ENCODE measurements at regions not wholly inside any gene's neighbourhood (a gene's known extent, or its start where the extent isn't known, plus 50 kb on each side); places are given as distances from the start of the nearest gene placed in this dataset.

DNA sequence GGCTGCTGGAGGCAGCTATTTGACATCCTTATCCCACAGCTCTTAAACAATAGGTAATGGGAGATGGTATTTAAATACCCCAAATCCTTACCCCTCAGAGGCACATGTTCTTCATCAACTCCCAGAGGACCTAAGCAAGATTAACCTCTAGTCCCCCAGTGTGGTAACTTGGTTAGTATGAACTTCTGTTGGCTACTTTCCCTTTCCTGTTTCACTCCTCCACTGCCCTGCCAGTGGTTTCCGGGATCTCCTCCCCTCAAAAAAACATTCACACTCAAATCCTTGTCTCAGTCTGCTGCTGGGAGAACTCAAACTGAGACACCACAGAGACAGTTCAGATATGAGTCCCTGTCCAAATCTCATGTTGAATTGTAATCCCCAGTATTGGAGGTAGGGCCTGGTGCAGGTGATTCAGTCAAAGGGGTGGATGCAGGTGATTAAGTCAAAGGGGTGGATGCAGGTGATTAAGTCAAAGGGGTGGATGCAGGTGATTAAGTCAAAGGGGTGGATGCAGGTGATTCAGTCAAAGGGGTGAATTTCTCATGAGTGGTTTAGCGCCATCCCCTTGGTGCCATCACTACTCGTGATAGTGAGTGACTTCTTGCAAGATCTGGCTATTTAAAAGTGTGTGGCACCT, 335.0 kb upstream of the CTNNB1 start:
- no peak for DNase-seq (ENCODE audit: low read depth)
- no peak overlapping the region for H3K4me3 ChIP-seq (ENCODE audit: low read depth, low read length)
- TF ChIP-seq, protein P1, sequence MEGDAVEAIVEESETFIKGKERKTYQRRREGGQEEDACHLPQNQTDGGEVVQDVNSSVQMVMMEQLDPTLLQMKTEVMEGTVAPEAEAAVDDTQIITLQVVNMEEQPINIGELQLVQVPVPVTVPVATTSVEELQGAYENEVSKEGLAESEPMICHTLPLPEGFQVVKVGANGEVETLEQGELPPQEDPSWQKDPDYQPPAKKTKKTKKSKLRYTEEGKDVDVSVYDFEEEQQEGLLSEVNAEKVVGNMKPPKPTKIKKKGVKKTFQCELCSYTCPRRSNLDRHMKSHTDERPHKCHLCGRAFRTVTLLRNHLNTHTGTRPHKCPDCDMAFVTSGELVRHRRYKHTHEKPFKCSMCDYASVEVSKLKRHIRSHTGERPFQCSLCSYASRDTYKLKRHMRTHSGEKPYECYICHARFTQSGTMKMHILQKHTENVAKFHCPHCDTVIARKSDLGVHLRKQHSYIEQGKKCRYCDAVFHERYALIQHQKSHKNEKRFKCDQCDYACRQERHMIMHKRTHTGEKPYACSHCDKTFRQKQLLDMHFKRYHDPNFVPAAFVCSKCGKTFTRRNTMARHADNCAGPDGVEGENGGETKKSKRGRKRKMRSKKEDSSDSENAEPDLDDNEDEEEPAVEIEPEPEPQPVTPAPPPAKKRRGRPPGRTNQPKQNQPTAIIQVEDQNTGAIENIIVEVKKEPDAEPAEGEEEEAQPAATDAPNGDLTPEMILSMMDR (IDR thresholded peaks at IDR 0.05; ENCODE audit: low read depth, low read length, missing control alignments): no peak

DNA sequence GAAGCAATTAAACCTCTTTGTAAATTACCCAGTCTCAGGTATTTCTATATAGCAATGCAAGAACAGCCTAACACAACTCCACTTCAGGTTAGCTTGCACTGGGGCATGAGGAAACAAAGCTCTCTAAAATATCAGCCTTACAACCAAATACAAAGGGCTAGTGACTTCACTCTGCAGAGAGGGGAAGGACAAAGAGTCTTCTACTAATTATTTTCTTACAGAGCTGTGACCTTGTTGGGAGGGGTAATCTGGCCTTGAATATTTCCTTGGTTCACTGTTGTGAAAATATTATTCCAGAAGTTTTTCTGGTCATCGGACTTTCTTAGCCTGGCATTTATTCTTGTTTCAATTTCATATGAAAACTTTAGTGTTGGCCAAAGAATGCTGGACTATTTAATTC, 334.4 kb upstream of the CTNNB1 start:
- no peak for DNase-seq (ENCODE audit: low read depth)
- TF ChIP-seq, protein P1 (IDR thresholded peaks at IDR 0.05; ENCODE audit: low read depth, low read length, missing control alignments): no peak
- H3K4me3 ChIP-seq (ENCODE audit: low read depth, low read length): no peak overlapping the region

DNA sequence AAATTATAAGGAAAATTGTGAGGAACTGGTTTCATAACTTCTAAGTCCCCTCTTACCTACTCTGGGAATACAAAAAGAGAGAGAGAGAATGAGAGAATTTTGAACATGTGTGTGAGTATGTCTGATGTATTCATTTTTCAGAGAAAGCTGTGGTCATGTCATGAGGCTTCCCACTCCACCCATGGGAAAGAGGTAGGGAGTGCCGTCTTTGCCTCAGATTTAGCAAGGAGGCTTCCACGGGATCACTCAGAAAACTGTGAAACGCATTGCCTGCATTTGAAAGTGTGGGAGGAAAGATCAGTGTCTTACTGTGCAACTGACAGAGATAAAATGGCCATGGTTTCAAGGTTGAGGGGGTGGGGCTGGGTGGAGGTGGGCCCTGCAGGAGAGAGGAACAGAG, 331.5 kb upstream of the CTNNB1 start:
- no peak overlapping the region for H3K4me3 ChIP-seq (ENCODE audit: low read depth, low read length)
- no peak for DNase-seq (ENCODE audit: low read depth)
- TF ChIP-seq, protein P1 (IDR thresholded peaks at IDR 0.05; ENCODE audit: low read depth, low read length, missing control alignments): no peak

DNA sequence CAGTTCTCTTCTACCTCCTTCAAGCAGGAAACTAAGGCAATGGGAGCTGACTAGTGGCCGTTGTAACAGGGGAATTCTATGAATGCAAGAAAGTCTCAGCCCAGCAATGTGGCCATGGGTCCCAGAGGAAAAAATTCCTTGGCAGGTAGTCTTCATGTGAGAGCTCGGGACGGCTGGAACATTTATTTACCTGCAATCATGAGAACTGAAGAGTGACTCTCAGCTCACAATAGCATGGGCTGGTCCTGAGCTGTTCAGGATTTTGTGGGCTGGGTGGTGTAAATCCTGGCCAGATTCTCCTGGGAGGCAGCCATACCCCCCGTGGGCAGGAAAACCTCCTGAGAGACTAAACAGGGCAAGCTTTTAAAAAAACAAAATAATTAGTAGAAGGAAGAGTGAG, 330.3 kb upstream of the CTNNB1 start:
- H3K4me3 ChIP-seq (ENCODE audit: low read depth, low read length): no peak overlapping the region
- DNase-seq (ENCODE audit: low read depth): no peak
- TF ChIP-seq, protein P1 (IDR thresholded peaks at IDR 0.05; ENCODE audit: low read depth, low read length, missing control alignments): no peak

DNA sequence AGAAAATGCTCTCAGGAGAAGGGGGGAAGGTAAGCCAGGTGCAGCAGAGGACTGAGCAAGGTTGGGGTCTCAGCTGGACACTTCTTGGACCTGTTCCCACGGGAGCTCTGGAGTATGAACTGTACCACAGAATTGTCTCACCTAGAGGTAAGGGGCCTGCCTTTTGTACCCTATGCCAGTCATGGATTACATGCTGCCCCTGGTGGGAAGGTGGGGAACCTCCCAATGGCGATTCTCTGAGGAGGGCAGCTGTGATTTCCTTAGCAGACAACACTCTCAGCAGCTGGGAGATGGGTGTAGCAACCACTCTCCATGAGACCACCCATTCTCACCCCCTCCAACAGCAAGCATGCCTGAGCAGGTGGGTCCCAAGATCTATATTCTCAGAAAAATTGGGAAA, 329.4 kb upstream of the CTNNB1 start:
- TF ChIP-seq, protein P1 (IDR thresholded peaks at IDR 0.05; ENCODE audit: low read depth, low read length, missing control alignments): peak; percentile 27
- DNase-seq (ENCODE audit: low read depth): no peak
- no peak overlapping the region for H3K4me3 ChIP-seq (ENCODE audit: low read depth, low read length)

DNA sequence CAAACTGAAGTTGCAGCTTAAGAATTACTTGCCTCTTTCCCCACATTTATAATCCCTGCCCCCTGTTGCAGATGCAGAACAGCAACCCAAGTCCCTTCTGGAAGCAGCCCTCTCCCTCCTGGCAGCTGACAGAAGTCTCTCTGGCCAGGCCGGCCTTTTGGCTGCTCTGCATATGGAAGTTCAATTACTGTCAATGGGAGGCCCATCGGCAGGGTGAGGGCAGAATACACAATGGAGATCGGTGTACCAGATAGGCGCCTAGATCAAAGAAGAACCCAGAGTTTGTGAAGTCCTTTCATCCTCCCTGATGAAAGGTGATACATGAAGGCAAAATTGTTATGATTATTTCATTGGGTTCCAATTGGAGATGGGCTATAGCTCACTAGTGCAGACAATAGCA, 327.9 kb upstream of the CTNNB1 start:
- TF ChIP-seq, protein P1 (IDR thresholded peaks at IDR 0.05; ENCODE audit: low read depth, low read length, missing control alignments): no peak
- no peak overlapping the region for H3K4me3 ChIP-seq (ENCODE audit: low read depth, low read length)
- DNase-seq (ENCODE audit: low read depth): no peak

DNA sequence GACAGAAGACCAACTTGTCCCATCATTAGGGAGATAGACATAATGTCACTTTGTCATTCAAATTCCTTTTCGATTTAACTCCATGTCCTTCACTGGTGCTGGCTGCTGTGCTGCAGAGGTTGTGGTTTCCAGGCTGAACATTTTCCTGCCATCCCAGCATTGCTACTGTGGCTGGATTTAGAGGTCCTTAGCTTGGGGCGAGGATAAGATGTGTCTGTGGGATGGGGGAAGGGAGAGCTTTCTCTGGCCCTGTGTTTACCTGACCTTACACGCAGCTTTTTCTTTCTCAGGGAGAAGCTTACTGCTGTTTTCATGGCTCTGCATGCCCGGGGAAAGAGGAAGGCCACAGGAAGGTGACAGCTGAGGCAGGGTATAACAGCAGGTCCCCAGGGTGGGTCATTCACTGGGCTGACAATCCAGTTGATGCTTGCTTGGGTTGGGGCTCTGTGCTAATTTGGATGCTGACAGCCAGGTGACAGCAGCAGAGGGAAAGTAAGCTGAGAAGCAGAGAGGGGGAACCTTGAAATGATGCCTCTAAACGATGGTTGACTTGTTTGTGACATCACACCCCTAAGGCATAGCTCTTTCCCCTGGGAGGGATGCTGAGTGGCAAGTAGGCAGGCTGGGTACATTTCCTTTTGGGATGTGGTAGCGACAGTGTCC, 326.9 kb upstream of the CTNNB1 start:
- DNase-seq (ENCODE audit: low read depth): no peak
- TF ChIP-seq, protein P1 (IDR thresholded peaks at IDR 0.05; ENCODE audit: low read depth, low read length, missing control alignments): no peak
- H3K4me3 ChIP-seq (ENCODE audit: low read depth, low read length): no peak overlapping the region

Measured in GM12864 (cell line).